ENCODE measurements at regions not wholly inside any gene's neighbourhood (a gene's known extent, or its start where the extent isn't known, plus 50 kb on each side); places are given as distances from the start of the nearest gene placed in this dataset.

GRCh38 chr18:3358310-3358709 is 91.7 kb upstream of the TGIF1 start:
- H3K9me3 Mint-ChIP-seq: peaks cover 2% of the 10 kb centered on the region
- peaks cover 23% of the 10 kb centered on the region for H3K4me1 Mint-ChIP-seq
- peaks cover 3% of the 10 kb centered on the region for H3K36me3 Mint-ChIP-seq (ENCODE audit: low read depth)
- no peaks in the 10 kb centered on the region for H3K27me3 Mint-ChIP-seq (ENCODE audit: low read depth)
- H3K4me3 Mint-ChIP-seq: no peak overlapping the region
- H3K27ac Mint-ChIP-seq (ENCODE audit: unreplicated experiment): no peak overlapping the region
- TF ChIP-seq CTCF (conservative IDR thresholded peaks at IDR 0.05): no peak
- DNase-seq (ENCODE audit: low read depth, low spot score): no peak

- no peak for TF ChIP-seq CTCF (conservative IDR thresholded peaks at IDR 0.05)
- peaks cover 3% of the 10 kb centered on the region for H3K36me3 Mint-ChIP-seq (ENCODE audit: low read depth)
- peaks cover 2% of the 10 kb centered on the region for H3K9me3 Mint-ChIP-seq
- H3K27me3 Mint-ChIP-seq (ENCODE audit: low read depth): no peaks in the 10 kb centered on the region
- DNase-seq (ENCODE audit: low read depth, low spot score): peak; percentile 68
- H3K27ac Mint-ChIP-seq (ENCODE audit: unreplicated experiment): peak overlapping the region; percentile 93
- peaks cover 23% of the 10 kb centered on the region for H3K4me1 Mint-ChIP-seq
- H3K4me3 Mint-ChIP-seq: peak overlapping the region; percentile 39
These were observed 89.8 kb upstream of the TGIF1 start for GRCh38 chr18:3360211-3360610.

GRCh38 chr18:3367491-3368091 is 82.4 kb upstream of the TGIF1 start:
- Mint-ChIP-seq H3K4me3 (no peak overlapping the region), H3K36me3 (ENCODE audit: low read depth) (no peaks in the 10 kb centered on the region), H3K9me3 (no peaks in the 10 kb centered on the region), H3K4me1 (no peaks in the 10 kb centered on the region), H3K27me3 (ENCODE audit: low read depth) (no peaks in the 10 kb centered on the region), H3K27ac (ENCODE audit: unreplicated experiment) (no peak overlapping the region)
- no peak for DNase-seq (ENCODE audit: low read depth, low spot score)
- no peak for TF ChIP-seq CTCF (conservative IDR thresholded peaks at IDR 0.05)

- Mint-ChIP-seq H3K27me3 (ENCODE audit: low read depth) (no peaks in the 10 kb centered on the region), H3K4me3 (no peak overlapping the region), H3K36me3 (ENCODE audit: low read depth) (no peaks in the 10 kb centered on the region), H3K4me1 (no peaks in the 10 kb centered on the region), H3K9me3 (peaks cover 1% of the 10 kb centered on the region), H3K27ac (ENCODE audit: unreplicated experiment) (no peak overlapping the region)
- DNase-seq (ENCODE audit: low read depth, low spot score): no peak
- no peak for TF ChIP-seq CTCF (conservative IDR thresholded peaks at IDR 0.05)
These were observed 81.8 kb upstream of the TGIF1 start for GRCh38 chr18:3368193-3368592.

GRCh38 chr18:3379685-3380084 is 70.3 kb upstream of the TGIF1 start:
- peaks cover 2% of the 10 kb centered on the region for H3K9me3 Mint-ChIP-seq
- H3K27me3 Mint-ChIP-seq (ENCODE audit: low read depth): no peaks in the 10 kb centered on the region
- H3K4me1 Mint-ChIP-seq: peaks cover 7% of the 10 kb centered on the region
- no peak overlapping the region for H3K27ac Mint-ChIP-seq (ENCODE audit: unreplicated experiment)
- no peak for DNase-seq (ENCODE audit: low read depth, low spot score)
- H3K36me3 Mint-ChIP-seq (ENCODE audit: low read depth): no peaks in the 10 kb centered on the region
- no peak for TF ChIP-seq CTCF (conservative IDR thresholded peaks at IDR 0.05)
- no peak overlapping the region for H3K4me3 Mint-ChIP-seq

Measured in neural crest cell (in vitro differentiated cells).